ENCODE measurements at regions not wholly inside any gene's neighbourhood (a gene's known extent, or its start where the extent isn't known, plus 50 kb on each side); places are given as distances from the start of the nearest gene placed in this dataset.
"Not testable (repeated sequence)": the region's sequence is repeated elsewhere in the genome, so short reads cannot be mapped to it uniquely, and the experiment has no call there.

GRCh38 chr18:66271962-66272361 is 331.9 kb downstream of the CDH19 start:
- no peak for ATAC-seq

GRCh38 chr18:66264130-66264529 is 339.8 kb downstream of the CDH19 start:
- no peak for ATAC-seq

- ATAC-seq = no peak
Measured at GRCh38 chr18:66254121-66254520, 349.8 kb downstream of the CDH19 start.

- no peak for ATAC-seq
Measured at GRCh38 chr18:66252703-66253102, 351.2 kb downstream of the CDH19 start.

GRCh38 chr18:66235206-66235605 is 368.7 kb downstream of the CDH19 start:
- no peak for ATAC-seq

GRCh38 chr18:66226782-66227181 is 377.1 kb downstream of the CDH19 start:
- ATAC-seq = peak; percentile 49

GRCh38 chr18:66223317-66223716 is 380.6 kb downstream of the CDH19 start:
- not testable (repeated sequence) for ATAC-seq

- ATAC-seq = no peak
Measured at GRCh38 chr18:66222174-66222573, 381.7 kb downstream of the CDH19 start.

GRCh38 chr18:66219817-66220216 is 384.1 kb downstream of the CDH19 start:
- no peak for ATAC-seq

GRCh38 chr18:66211749-66212148 is 392.1 kb downstream of the CDH19 start:
- ATAC-seq = no peak

GRCh38 chr18:66210875-66211274 is 393.0 kb downstream of the CDH19 start:
- ATAC-seq = no peak

GRCh38 chr18:66209656-66210055 is 394.2 kb downstream of the CDH19 start:
- no peak for ATAC-seq

- ATAC-seq = no peak
Measured at GRCh38 chr18:66196805-66197204, 407.1 kb downstream of the CDH19 start.

- ATAC-seq = no peak
Measured at GRCh38 chr18:66193938-66194337, 410.0 kb downstream of the CDH19 start.

- ATAC-seq = no peak
Measured at GRCh38 chr18:66193394-66193793, 410.5 kb downstream of the CDH19 start.

- ATAC-seq = no peak
Measured at GRCh38 chr18:66168685-66169235, 417.9 kb downstream of the CDH7 start.

GRCh38 chr18:66167829-66168684 is 417.2 kb downstream of the CDH7 start:
- ATAC-seq = no peak

- no peak for ATAC-seq
Measured at GRCh38 chr18:66160007-66160406, 409.2 kb downstream of the CDH7 start.

- no peak for ATAC-seq
Measured at GRCh38 chr18:66159451-66159850, 408.6 kb downstream of the CDH7 start.

GRCh38 chr18:66156946-66157687 is 406.3 kb downstream of the CDH7 start:
- ATAC-seq = no peak

GRCh38 chr18:66150650-66151049 is 399.8 kb downstream of the CDH7 start:
- no peak for ATAC-seq

GRCh38 chr18:66143029-66143428 is 392.2 kb downstream of the CDH7 start:
- no peak for ATAC-seq

GRCh38 chr18:66141716-66142115 is 390.9 kb downstream of the CDH7 start:
- ATAC-seq = no peak

GRCh38 chr18:66138642-66139041 is 387.8 kb downstream of the CDH7 start:
- ATAC-seq = no peak

Measured in esophagus mucosa (tissue), 1 donor.